ENCODE measurements at regions not wholly inside any gene's neighbourhood (a gene's known extent, or its start where the extent isn't known, plus 50 kb on each side); places are given as distances from the start of the nearest gene placed in this dataset.

DNA sequence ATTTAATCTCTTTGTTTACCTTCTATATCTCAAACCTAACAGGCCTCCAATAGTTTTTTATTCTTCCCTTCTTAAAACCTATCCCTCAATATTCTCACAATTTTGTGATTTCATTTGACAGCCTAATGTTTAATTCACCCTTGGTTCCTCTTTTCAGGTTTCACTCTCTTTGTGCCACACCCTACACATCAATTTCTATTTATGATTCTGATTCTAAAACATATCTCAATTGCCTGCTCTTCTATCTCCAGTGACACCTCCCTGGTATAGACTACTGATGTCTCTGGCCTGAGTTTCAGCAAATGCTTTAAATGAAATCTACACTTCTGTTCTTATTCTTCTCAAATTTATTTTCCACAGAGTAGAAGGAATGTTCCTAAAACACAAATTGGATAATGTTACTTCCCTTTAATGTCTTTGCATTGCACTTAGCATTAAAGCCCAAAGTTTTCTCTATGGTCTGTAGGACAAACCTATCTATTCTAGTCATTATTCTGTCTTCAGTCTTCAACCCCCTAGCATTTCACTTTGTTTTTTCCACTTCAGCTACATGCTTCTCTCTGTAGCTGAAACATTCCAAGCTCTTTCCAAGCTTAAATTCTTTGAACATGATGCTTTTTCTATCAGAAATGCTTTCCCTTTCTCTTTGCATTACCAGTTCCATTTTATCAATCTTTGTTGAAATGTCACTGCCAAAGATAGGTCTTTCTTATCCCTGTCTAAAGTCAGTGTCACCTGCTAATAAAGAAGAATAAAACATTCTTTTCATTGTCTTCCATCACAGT lies 622.0 kb downstream of the CENPC start:
- no peak for DNase-seq

DNA sequence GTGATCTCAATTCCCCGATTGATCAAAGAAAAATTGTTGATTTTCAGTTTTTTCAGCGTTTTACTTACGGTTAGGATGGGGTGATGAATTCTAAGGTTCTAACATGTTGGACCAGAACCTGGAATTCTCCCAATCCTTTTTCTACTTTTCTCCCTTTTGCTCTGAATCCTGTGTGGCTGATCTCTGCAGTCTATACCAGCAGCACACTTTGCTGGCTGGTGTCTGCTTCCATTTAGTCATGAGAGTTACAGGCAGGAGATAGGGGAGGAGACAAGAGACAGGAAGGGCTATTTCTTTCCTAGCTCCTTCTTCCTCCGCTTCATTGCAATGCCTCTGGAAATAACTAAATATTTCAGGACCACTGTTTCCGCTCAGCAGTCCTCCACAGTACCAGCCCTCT lies 623.9 kb downstream of the CENPC start:
- no peak for DNase-seq

DNA sequence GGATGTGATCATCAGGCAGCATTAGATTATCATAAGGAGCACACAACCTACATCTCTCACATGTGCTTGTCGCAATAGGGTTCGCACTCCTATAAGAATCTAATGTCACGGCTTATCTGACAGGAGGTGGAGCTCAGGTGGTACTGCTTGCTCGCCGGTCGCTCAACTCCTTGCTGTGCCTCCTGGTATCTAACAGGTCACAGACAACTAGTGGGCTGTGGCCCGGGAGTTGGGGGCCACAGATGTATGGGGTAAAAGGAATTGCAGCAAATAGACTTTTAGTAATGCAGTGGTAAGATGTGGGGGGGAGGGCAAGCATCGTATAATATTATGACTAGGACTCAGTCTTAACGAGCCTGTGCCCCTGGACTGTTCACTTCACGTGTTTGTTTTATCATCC lies 624.8 kb downstream of the CENPC start:
- no peak for DNase-seq

DNA sequence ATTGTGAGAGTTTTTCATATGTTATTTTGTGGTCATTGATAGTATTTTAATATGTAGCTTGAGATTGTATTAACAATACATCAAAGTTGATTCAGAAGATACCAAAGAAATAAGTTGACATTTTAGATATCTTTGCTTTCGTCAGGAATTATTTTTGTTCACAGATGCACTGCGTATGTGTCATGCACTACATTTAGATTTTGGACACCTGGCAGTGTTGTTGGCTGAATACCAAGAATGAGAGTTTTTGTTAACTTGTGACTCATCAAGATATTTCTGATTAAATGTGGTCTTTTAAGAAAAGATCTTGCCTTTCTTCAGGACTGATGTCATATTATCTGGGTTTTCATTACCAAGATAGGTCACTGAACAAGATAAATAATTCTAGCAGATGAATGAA lies 633.4 kb downstream of the CENPC start:
- DNase-seq, result no peak

DNA sequence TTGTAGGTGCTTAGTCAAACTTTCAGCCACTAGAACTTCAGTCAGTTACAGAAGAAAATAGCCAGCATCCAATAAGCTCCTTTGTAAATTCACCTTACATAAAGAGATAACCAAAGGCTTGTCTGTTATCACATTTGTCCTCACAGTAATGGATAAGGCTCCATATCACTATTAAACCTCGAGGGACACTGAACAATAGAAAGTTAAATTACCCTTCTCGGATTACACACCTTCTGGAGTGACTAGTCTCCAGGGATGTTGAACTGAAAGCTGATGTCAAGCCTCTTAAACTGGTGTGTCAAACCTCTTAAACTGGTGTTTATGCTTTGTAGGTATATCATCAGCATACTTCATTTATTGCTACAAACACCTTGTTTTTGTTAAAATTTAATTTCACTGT lies 639.0 kb downstream of the CENPC start:
- DNase-seq, result no peak

DNA sequence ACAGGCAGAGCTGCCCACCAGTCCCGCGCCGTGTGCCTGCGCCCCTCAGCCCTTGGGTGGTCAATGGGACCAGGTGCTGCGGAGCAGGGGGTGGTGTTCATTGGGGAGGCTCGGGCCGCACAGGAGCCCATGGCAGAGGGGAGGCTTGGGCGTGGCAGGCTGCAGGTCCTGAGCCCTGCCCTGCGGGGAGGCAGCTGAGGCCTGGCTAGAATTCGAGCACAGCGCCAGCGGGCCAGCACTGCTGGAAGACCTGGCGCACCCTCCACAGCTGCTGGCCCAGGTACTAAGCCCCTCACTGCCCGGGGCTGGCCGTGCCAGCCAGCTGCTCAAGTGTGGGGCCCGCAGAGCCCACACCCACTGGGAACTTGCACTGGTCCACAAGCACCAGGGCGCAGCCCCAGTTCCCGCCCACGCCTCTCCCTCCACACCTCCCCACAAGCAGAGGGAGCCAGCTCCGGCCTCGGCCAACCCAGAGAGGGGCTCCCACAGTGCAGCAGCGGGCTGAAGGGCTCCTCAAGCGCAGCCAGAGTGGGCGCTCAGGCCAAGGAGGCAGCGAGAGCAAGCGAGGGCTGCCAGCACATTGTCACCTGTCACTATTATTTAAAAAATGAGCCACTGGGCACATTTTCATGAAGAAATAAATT lies 645.8 kb downstream of the CENPC start:
- no peak for DNase-seq

DNA sequence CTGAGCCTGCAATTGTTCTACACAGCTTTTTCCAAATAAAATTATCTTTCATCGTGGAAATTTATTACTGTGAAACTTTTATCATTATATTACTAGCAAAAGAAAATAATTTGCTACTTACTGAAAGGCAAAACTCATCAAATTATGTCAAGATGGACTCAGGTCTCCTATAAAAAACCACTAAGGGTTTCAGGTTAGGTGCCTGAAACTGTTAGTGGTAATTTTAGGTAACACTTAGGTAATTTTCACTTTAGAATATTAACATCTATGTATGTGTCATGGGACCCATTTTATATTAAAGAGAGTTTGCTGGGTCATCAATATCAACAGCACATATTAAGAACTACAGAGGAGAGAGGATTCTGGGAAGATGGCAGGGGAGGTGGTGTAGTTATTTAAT lies 651.5 kb downstream of the CENPC start:
- DNase-seq, result no peak

DNA sequence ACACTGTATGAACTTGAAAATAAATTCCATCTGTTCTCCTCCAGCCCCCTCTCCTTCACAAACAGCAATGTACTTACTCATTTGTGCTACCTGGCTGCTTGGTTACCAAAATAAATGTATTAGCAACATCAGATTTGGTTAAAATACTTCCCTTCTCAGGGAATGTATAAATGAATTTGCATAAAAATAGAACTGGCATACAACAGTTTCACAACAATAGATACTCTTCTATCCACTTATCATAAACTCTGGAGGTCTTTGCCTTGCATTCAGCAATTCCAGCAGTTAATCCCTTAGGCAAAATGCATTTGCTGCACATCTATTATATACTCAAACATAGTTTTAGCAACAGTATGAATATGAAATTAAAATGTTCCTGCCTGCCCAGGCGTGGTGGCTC lies 658.2 kb downstream of the CENPC start:
- DNase-seq, result no peak

DNA sequence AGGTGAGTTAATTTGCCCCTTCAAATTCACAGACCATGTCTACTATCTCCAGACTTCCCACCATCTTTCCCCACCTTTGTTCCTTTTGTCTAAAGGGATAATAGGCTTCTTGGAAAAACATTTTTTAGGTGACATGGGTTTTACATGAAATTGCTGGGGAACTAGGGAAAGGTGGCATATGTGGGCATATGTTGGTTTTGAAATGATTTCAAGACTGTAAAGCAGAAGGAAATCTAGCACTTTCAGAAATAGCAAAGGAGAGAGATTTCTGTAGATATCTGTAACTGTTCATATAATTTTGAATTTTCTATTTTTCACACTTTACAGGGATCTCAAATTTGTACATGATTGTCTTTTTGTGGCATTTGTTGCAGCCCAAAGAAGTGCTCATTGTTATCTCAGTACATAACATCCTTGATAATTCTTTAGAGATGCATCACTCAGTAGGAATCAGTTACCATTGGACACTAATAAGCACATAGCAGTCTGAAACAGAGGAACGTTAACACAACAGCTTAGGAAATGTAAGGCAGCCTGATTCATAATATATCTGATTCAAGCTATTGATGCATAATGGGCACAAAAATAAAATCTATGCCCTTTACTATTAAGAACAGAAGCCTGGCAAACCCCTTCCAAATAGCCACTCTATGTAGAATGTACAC lies 659.7 kb downstream of the CENPC start:
- DNase-seq, result no peak

DNA sequence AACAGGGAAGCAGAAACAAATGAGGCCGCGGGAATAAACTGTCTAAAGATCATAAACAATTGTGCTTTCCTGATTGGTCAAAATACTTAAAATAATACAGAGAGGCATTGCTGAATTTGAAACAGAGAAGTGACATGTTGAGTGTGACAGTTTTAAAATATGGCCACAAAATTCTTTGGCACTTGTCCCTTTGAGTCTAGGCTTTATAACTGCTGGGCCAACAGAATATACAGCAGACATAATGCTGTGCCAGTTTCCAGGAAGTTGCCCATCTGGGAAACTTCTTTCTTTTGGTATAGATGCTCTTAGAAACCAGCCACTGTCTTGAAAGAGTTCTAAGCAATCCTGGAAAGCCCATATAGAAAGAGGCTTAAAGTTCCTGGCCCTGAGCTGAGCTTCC lies 668.4 kb downstream of the CENPC start:
- DNase-seq, result no peak

DNA sequence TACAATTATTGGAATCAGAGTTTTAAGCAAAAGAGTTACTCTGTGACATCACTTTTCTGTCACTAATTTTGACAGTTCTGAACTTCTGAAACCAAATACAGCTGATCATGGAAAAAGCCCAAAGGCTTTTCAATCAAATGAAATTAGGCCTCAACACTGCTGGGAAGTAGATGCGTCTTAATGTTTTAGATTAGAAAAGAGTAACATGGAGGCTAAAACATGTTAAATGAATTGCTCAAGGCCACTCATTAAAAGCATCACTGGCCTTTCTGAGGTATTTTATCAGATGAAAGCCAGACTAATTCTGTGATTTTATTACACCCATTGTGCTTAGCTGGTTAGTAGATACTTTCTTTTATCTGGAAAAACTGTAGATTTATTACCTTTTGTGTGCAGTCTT lies 672.6 kb downstream of the CENPC start:
- DNase-seq, result no peak

DNA sequence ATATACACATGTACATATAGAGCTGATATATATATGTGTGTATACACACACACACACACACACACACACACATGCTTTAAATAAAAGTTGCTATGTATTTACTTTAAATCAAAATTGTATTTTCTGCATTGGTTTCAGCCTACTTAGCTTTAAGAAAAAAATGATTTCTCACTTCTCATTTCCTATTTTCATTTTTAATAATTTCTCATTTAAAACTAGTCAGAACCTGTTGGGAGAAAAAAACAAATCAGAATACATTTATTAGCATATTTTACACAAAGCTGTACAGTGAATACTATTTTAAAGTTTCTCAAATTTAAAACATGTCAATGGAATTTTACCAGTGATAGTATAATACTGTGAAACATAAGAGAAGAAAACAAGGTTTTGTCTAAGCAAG lies 681.8 kb downstream of the CENPC start:
- no peak for DNase-seq

DNA sequence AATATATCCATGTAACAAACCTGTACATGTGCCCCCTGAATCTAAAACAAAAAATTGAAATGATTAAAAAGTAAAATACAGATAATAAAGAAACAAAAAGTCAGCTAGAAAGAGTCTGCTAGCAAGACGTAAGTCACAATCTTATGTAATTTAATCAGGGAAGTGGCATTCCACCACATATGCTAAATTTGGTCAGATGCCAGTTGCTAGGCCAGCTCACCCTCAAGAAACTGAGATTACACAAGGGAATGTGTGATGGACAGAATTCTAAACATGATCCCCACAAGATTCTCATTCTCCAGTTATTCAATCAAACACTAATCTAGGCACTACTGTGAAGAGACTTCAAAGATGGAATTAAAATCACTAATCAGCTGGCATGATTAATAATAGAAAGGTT lies 689.3 kb downstream of the CENPC start:
- no peak for DNase-seq

DNA sequence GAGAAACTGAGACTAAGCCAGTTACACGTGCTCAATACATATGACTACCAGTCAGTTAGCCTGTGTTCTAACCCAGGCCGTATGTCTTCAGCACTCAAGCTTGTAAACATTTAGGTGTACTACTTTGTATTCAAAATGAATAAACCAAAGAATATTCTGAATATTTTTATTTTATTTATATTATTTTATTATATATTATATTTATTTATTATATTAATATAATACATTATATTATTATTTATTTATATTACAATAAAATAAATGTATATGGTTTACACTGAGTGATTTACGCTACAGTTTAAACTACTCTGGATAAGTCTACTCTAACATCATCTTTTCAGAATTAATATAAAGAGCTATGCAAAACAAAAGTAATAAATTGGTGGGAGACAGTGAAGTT lies 691.5 kb downstream of the CENPC start:
- DNase-seq, result no peak

DNA sequence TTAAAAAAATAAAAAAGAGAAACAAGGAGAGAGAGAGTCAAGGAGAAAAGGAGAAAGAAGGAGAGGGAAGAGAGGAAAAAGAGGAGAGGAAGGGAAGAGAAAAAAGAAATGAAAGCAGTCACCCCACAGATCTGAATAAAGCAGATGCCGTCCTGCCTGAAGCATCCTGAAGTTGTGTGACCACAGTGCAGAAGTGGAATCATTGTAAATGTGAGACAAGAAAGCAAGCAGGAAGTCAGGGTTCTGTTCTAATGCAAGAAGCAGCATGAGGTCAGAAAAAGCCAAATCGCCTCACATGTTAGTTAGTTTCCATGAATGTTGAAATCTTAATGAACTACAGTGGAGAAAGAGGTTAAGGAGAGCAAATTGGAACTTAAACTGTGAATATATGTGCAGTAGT lies 692.5 kb downstream of the CENPC start:
- no peak for DNase-seq

DNA sequence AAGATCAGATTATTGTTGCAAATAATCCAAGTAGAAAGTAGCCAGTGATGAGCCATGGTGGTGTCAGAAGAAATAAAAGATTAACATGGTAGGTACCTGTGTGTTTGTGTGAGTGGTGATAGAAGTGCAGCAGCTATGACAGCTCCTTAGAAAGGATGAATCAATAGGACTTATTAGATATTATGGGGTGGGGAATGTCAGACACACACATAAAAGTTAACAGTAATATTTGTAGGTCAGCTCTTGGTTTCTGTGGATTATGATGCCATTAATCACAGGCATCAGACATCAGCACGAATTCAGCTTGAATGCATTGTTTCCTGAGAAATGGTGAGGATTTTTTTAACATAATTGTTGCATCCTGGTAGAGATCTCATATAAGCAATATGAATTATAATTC lies 695.7 kb downstream of the CENPC start:
- no peak for DNase-seq

DNA sequence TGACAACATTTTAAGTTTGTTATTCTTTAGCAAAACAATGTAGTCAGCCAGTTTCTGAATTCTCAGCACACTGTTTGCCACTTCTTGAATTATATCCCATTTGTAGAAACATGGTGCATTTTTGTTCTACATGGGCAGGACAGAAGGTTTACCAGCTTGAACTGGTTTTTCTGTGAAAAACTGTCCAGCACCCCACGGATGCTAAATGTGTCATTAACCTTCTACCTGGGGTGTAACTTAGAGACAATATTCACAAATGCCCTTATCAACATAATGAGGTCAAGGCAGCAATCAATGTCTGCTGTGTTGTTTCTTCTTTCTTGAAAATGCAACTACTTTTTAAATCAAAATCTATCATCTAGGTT lies 702.6 kb downstream of the CENPC start:
- DNase-seq, result no peak

DNA sequence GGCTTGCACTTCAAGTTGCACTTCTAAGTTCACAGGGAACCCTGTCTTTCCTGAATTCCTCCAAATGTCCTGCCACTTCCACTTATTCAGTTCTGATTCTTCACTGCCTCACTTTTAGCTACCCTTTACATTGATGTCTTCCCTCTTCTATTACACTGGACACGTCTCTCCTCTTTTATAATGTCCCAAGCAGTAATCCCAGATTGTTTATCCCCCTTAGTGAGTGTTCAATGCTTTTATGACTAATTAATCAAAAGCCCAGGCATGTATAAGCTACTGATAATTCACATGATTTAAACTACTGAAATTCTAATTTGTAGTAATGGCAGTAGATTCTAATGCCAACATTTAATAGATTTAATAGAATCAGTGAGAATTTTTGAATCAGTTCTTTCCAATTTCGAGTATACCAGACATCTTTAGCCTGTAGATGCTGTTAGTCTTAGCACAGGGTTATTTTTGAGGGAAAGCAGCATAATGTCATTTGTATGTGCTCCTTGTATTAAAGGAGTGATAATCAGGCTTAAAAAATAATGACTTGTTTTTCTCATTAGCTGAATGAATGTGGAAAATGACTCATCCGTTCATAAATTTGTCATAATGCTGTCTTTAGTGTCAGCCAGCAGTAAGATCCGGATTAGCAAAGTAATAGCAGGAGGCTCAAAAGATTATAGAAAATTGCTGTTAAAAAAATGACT lies 703.1 kb downstream of the CENPC start:
- DNase-seq, result no peak

DNA sequence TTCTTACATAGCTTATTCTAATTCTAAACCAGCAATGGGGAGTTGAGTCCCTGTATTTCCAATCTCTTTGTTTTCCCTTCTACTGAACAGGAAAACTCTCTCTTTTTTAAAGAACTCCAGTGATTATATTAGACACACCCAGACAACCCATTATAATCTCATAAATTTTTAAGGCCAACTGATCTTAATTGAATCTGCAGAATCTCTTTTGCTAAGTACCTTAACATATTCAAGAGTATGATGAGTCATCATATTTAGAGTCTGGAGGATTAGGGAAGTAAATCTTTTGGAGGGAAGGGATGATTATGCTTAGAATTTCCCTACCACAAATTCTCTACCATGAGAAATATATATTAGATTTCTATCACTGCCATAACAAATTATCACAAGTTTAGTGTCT lies 705.1 kb downstream of the CENPC start:
- DNase-seq, result no peak

DNA sequence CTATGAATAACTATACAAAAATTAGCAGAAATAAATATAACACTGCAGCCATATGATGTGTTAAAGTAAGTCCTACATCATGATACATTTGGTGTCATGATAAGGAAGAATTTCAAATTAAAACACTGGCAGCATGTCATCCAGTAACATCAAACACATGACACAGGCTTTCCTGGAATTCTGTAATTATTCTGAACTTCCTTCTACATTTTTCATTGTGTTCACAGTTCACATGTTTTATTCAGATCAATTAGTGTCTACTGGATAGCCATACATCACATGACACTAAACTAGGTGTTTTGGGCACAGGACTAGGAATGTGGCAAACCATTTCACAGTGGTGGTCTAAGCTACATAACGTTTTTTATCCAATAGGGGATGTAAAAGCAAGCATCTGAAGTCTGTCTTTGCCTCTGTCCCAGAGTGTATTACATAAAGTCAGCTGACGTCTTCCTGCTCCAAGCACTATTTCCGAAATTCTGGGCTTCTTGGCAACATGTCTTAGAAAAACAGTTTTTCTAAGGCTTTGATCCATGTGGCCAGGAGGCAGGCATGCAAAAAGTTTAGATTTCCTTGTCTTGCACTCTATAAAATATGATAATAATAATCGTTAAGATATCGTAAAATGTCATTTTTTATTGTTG lies 707.9 kb downstream of the CENPC start:
- DNase-seq, result no peak

DNA sequence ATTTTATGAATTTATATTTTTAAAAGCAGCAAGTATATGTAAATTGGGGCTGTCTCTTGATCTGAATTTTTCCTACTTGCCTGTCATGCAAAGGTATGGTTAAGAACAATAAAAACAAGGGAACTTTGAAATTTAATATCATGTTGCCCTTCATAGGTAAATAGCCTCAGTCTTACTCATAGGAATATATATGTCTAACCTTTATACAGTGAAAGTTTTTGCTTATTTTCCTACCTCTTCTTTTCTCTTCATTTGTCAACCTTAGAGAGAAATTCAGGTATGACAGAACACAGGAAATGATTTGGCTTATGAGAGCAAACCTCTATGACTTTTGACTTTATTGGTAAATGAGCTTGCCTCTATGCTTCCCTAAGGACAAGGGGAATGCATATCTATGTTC lies 716.0 kb downstream of the CENPC start:
- no peak for DNase-seq

DNA sequence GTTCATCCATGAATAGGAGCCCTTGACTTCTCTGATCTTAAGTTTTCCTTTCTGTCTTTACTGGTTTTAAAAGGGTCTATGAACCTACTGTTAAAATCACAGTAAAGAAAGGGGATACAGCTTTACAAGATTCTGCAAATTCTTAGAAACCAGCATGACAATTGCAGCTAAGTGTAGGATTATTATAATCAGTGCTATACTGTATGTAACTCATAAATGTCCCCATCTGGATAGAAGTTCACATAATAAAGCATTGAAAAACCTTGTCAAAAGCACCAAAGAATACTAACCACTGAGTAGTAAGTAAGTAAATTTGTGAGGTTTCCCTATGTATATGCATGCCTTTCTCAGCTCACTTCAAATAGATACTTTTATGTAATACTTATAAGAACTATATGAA lies 724.6 kb downstream of the CENPC start:
- no peak for DNase-seq

DNA sequence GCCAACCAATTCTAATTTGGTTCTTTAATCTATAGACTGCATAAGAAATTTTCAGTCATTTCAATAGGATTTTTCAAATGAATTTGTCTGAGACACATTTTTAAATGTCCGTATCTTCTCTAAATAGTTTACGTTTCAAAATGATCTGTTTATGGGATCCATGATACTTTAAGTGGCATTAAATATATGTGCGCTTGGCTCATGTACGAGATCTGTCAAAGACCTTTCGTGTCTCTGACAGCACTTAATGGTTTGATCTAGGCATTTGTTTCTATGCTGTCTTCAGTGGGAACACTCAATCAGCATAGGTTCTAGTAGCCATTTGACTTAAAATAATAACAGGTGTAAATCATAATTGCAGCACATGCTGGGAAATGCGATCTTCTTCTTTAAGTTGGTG lies 731.0 kb downstream of the CENPC start:
- DNase-seq, result no peak

Data from stimulated activated CD4-positive, alpha-beta T cell treated with anti-CD3 and anti-CD28 coated beads, Interleukin-4, amount 100 ng/mL, for 4 hours (primary cell).